KMS-11 (cell line): ENCODE measurements at regions not wholly inside any gene's neighbourhood (a gene's known extent, or its start where the extent isn't known, plus 50 kb on each side); places are given as distances from the start of the nearest gene placed in this dataset.
A peak's percentile ranks its signal among the peaks of the same experiment; 100 is the strongest.
"Not testable (repeated sequence)": the region's sequence is repeated elsewhere in the genome, so short reads cannot be mapped to it uniquely, and the experiment has no call there.

ENCODE experiments used
- H2AFZ ChIP-seq: fragments of 200-600 bp; sonication (generic); 2 replicates; pipeline ENCODE4 v1.6.1; 2016; ENCODE audit warnings: antibody characterized with exemption, mixed run types, low read depth
- H3K27ac ChIP-seq: fragments of 200-600 bp; sonication (generic); 2 replicates; pipeline ENCODE4 v1.6.1; 2016; ENCODE audit warnings: mild to moderate bottlenecking, mixed run types
- H3K27me3 ChIP-seq: fragments of 200-600 bp; sonication (generic); 2 replicates; pipeline ENCODE4 v1.6.1; 2017; ENCODE audit warnings: mild to moderate bottlenecking, low read depth, mixed run types, moderate library complexity; ENCODE audit not compliant: insufficient read depth
- H3K36me3 ChIP-seq: fragments of 200-600 bp; sonication (generic); 2 replicates; pipeline ENCODE4 v1.6.1; 2017; ENCODE audit warnings: mild to moderate bottlenecking, mixed run types; ENCODE audit not compliant: insufficient read depth
- H3K4me1 ChIP-seq: fragments of 200-600 bp; sonication (generic); 2 replicates; pipeline ENCODE4 v1.6.1; 2016; ENCODE audit warnings: mild to moderate bottlenecking, low read depth, mixed run types; ENCODE audit not compliant: poor library complexity, severe bottlenecking
- H3K4me2 ChIP-seq: fragments of 200-600 bp; sonication (generic); 2 replicates; pipeline ENCODE4 v1.7.0; 2016; ENCODE audit warnings: mild to moderate bottlenecking, mixed run types
- H3K4me3 ChIP-seq: fragments of 200-600 bp; sonication (generic); IDR thresholded peaks from 2 replicates; pipeline ENCODE4 v1.6.1; 2017; ENCODE audit warnings: low read depth, low read length, mixed read lengths; ENCODE audit not compliant: insufficient read depth
- H3K79me2 ChIP-seq: fragments of 200-600 bp; sonication (generic); 2 replicates; pipeline ENCODE4 v1.6.1; 2016; ENCODE audit warnings: low read depth, mixed run types; ENCODE audit not compliant: insufficient read depth
- H3K9ac ChIP-seq: fragments of 200-600 bp; sonication (generic); 2 replicates; pipeline ENCODE4 v1.6.1; 2016; ENCODE audit warnings: mild to moderate bottlenecking, mixed run types
- H4K20me1 ChIP-seq: fragments of 200-600 bp; sonication (generic); 2 replicates; pipeline ENCODE4 v1.6.1; 2016; ENCODE audit warnings: mild to moderate bottlenecking, mixed run types; ENCODE audit not compliant: insufficient read depth
- TF ChIP-seq, protein P1 (sequence below): fragments of 200-600 bp; sonication (generic); conservative IDR thresholded peaks from 2 replicates; pipeline ENCODE4 v1.6.1; 2017; ENCODE audit warnings: low read depth, mild to moderate bottlenecking, antibody characterized with exemption, low read length, moderate library complexity, mixed read lengths

DNA sequence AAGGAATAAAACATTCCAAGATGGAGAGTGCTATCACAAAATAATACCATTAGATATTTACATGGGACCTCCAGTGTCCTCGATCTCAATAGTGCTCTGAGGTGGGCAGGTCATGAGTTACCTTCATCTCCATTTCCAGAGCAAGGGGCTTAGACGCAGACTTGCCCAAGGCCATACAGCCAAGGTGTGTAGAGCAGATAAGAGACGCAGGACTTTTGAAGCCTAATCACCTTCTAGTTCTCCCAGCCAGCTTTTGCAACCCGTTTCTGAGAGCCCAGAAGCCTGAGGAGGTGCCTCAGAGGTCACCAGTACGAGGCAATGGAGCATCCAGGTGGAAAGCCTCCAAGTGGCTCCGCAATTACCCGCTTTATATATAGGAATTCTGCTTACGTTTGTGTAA, 294.7 kb downstream of the LNPK start:
- Histone ChIP-seq H3K4me3 (no peak overlapping the region), H2AFZ (no peak overlapping the region), H3K4me2 (no peak overlapping the region), H3K36me3 (no peaks in the 10 kb centered on the region), H4K20me1 (no peaks in the 10 kb centered on the region), H3K27ac (no peak overlapping the region), H3K79me2 (no peaks in the 10 kb centered on the region), H3K4me1 (no peaks in the 10 kb centered on the region), H3K27me3 (no peaks in the 10 kb centered on the region), H3K9ac (no peak overlapping the region)
- TF ChIP-seq, protein P1, sequence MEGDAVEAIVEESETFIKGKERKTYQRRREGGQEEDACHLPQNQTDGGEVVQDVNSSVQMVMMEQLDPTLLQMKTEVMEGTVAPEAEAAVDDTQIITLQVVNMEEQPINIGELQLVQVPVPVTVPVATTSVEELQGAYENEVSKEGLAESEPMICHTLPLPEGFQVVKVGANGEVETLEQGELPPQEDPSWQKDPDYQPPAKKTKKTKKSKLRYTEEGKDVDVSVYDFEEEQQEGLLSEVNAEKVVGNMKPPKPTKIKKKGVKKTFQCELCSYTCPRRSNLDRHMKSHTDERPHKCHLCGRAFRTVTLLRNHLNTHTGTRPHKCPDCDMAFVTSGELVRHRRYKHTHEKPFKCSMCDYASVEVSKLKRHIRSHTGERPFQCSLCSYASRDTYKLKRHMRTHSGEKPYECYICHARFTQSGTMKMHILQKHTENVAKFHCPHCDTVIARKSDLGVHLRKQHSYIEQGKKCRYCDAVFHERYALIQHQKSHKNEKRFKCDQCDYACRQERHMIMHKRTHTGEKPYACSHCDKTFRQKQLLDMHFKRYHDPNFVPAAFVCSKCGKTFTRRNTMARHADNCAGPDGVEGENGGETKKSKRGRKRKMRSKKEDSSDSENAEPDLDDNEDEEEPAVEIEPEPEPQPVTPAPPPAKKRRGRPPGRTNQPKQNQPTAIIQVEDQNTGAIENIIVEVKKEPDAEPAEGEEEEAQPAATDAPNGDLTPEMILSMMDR = no peak

DNA sequence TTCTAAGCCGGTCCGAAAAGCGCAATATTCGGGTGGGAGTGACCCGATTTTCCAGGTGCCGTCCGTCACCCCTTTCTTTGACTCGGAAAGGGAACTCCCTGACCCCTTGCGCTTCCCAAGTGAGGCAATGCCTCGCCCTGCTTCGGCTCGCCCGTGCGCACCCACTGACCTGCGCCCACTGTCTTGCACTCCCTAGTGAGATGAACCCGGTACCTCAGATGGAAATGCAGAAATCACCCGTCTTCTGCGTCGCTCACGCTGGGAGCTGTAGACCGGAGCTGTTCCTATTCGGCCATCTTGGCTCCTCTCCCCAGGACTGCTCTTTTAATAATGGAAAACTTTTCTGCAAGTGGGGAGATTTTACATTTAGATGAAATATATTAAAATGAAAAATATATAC, 297.5 kb downstream of the LNPK start:
- not testable (repeated sequence) for H3K4me2 ChIP-seq, H3K79me2 ChIP-seq, H3K9ac ChIP-seq, H3K4me1 ChIP-seq, H2AFZ ChIP-seq, H3K36me3 ChIP-seq, H3K27me3 ChIP-seq, H4K20me1 ChIP-seq, H3K27ac ChIP-seq, H3K4me3 ChIP-seq

DNA sequence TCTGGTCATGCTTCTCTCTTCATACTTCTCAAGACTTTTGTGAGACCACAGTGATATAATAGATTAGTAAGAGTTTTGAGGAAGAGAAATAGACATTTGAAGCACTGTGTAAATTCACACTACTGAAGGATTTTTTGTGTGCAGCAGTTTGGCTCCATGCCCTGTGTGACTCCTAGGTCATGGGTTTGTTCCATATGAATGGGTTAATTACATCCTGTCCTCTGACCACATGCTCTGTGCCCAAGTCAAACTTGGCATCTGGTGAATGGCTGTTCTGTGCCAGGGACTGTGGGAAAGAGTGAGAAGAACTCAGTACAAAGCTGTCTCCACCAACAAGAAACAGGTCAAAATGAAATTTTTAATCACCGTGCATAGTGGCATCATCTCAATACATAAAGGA, 304.0 kb downstream of the LNPK start:
- H3K4me1 ChIP-seq = no peaks in the 10 kb centered on the region
- H3K4me2 ChIP-seq = no peak overlapping the region
- H3K79me2 ChIP-seq = no peaks in the 10 kb centered on the region
- H3K4me3 ChIP-seq = no peak overlapping the region
- TF ChIP-seq, protein P1 = no peak
- H3K27ac ChIP-seq = no peak overlapping the region
- no peaks in the 10 kb centered on the region for H4K20me1 ChIP-seq
- H2AFZ ChIP-seq = no peak overlapping the region
- H3K36me3 ChIP-seq = no peaks in the 10 kb centered on the region
- no peak overlapping the region for H3K9ac ChIP-seq
- H3K27me3 ChIP-seq = no peaks in the 10 kb centered on the region

DNA sequence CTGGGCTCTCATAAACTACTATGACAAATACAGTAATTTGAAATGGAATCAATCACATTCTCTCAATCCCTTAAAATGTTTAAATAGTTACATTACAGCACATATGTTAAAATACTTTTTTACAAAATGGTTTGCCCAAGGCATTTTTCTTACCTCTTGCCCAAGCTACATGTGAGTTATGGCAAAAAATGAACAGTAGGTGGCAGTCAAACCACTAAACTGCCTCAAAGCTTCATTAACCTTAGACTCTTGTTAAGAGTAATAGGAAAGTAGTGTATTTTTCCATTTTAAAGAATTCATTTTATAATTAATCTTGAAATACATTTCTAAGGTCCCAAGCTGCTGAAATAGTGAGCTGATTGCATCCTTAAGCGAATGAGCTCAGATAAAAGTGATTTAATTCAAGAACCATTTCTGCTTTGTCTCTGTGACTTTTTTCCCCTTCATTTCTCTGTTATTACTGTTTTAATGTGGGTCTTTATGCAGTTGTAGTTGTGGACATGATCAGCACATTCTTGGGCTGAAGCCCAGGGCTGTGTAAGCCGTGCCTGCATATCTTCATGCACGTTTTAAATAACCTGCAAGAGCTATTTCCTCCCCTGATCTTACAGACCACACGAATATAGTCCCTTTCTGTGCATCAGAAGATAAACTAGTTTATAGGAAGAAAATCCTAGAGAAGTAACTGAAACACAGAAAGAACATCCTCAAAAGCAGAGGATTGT, 311.8 kb downstream of the LNPK start:
- no peaks in the 10 kb centered on the region for H3K36me3 ChIP-seq
- no peaks in the 10 kb centered on the region for H4K20me1 ChIP-seq
- no peak overlapping the region for H3K4me3 ChIP-seq
- no peak overlapping the region for H3K9ac ChIP-seq
- TF ChIP-seq, protein P1 = peak; percentile 76
- H3K4me1 ChIP-seq = no peaks in the 10 kb centered on the region
- H3K27ac ChIP-seq = no peak overlapping the region
- H3K79me2 ChIP-seq = no peaks in the 10 kb centered on the region
- H2AFZ ChIP-seq = no peak overlapping the region
- H3K27me3 ChIP-seq = no peaks in the 10 kb centered on the region
- H3K4me2 ChIP-seq = no peak overlapping the region

DNA sequence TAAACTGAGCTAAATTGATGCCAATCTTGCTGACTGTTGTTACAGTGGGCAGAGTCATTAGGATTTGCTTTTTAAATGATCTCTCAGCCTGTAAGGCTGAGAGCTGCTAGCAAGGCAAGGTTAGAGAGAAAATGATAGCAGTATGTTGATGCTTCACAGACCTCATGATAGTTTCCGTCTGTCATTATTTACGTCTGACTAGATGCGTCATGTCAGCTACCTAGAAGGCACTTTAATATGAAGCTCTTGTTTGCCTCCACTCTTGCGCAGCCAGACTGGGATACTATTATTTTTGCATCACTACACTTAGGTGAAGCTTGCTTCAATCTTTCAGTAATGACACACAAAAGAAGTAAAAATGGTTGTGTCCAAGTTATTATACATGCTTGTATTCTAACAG, 313.8 kb downstream of the LNPK start:
- TF ChIP-seq, protein P1 = no peak
- Histone ChIP-seq H3K27ac (no peak overlapping the region), H3K4me2 (no peak overlapping the region), H3K79me2 (no peaks in the 10 kb centered on the region), H3K36me3 (no peaks in the 10 kb centered on the region), H3K9ac (no peak overlapping the region), H3K4me1 (no peaks in the 10 kb centered on the region), H3K4me3 (no peak overlapping the region), H4K20me1 (no peaks in the 10 kb centered on the region), H3K27me3 (no peaks in the 10 kb centered on the region), H2AFZ (no peak overlapping the region)
